ENCODE measurements at regions not wholly inside any gene's neighbourhood (a gene's known extent, or its start where the extent isn't known, plus 50 kb on each side); places are given as distances from the start of the nearest gene placed in this dataset.
"Not testable (repeated sequence)": the region's sequence is repeated elsewhere in the genome, so short reads cannot be mapped to it uniquely, and the experiment has no call there.

DNA sequence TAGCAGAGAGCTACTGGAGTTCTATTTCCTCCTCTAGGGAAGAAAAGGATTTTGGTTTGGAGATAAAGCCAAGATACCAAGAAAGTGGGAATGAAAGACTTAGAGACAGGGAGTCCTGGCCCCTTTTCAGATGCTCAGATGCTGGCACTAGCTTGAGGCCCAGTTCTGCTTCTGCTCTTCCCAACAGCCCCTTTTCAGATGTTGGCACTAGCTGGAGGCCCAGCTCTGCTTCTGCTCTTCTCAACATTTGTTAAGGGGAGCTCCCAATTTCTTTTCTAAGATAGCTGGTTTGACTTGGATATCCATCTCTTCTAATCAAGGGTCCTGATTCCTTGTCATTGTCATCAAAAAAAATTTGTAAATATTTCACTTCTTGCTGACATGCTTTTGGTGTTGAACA lies 874.0 kb upstream of the TPTE start:
- DNase-seq = peak in 1 of 2 donors; percentile 64

DNA sequence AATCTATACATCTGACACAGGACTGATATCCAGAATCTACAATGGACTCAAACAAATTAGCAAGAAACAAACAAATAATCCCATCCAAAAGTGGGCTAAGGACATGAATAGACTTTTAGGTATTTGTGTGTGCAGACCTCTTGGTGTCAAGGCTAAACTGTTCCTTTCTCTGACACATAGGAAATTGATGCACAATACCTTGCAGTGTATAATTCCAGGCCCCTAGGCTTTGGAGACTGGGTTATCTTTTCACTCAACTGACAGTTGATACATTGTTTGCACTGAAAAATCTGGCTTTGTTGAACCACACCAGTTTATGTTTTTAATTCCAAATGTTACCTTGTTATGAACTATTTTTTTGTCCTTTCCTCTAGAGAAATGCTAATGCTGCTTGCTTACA lies 873.1 kb upstream of the TPTE start:
- ATAC-seq (ENCODE audit: low FRiP score); intact Hi-C loops (cut with DNase I): not testable (repeated sequence)

More for the DNA sequence above, 874.0 kb upstream of the TPTE start:
- H3K4me3 ChIP-seq (ENCODE audit: low read length in 2 of 2); ATAC-seq (ENCODE audit: low FRiP score); H3K27me3 ChIP-seq (ENCODE audit: control insufficient read depth in 1 of 2, insufficient read depth in 2 of 2, low read length in 1 of 2); H3K9me3 ChIP-seq (ENCODE audit: control insufficient read depth, low read length); intact Hi-C loops (cut with DNase I); H3K36me3 ChIP-seq (ENCODE audit: control insufficient read depth in 1 of 2, insufficient read depth in 2 of 2, low read length in 1 of 2); H3K27ac ChIP-seq (ENCODE audit: low read depth in 1 of 2, low read length in 2 of 2); H3K4me1 ChIP-seq (ENCODE audit: control insufficient read depth in 1 of 2, insufficient read depth in 2 of 2, low read length in 2 of 2): not testable (repeated sequence)

DNA sequence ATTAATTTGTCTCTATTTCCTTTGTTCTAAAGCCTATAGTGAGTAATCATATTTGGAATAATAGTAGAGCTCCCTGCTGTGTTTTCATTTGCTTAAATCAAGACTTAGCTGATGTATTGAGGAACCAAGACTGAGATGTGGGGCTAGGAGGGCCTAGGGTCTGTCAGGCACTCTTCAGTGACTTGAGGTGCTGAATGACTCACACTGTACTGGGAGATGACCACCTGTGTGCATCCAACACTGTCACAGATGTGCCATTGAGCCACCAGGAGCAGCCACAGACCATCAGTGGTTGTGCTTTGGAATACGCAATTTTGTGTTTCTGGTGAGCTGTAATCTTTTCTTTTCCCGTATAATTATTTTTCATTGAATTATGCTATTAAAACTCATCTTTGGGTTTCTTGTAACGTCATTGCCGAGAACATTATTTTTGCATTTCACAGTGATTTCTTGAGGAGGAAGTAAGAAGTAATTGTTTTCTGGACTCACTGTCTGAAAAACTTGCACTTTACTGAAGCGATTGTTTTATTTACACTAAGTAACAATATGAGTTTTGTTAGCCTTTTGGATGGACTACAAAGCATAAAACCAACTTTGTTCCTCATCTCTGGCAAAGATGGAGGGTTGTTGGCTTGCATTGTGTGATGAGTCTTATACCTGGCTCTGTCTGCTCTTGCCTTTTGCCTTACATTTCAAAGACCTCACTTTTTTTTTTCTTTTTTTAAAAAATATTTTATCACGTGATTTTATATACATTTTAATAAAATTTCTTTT lies 872.2 kb upstream of the TPTE start:
- 57 to 66% methylated on average over 6 of the region's 6 CpGs for WGBS, 2 donors
- H3K27me3 ChIP-seq (ENCODE audit: control insufficient read depth in 1 of 2, insufficient read depth in 2 of 2, low read length in 1 of 2); H3K4me3 ChIP-seq (ENCODE audit: low read length in 2 of 2); H3K9me3 ChIP-seq (ENCODE audit: control insufficient read depth, low read length); DNase-seq; H3K36me3 ChIP-seq (ENCODE audit: control insufficient read depth in 1 of 2, insufficient read depth in 2 of 2, low read length in 1 of 2); intact Hi-C loops (cut with DNase I); H3K27ac ChIP-seq (ENCODE audit: low read depth in 1 of 2, low read length in 2 of 2); H3K4me1 ChIP-seq (ENCODE audit: control insufficient read depth in 1 of 2, insufficient read depth in 2 of 2, low read length in 2 of 2): not testable (repeated sequence)
- peak; percentile 19 for ATAC-seq (ENCODE audit: low FRiP score)

More for the DNA sequence above, 873.1 kb upstream of the TPTE start:
- DNase-seq; H3K27me3 ChIP-seq (ENCODE audit: control insufficient read depth in 1 of 2, insufficient read depth in 2 of 2, low read length in 1 of 2); H3K27ac ChIP-seq (ENCODE audit: low read depth in 1 of 2, low read length in 2 of 2); H3K4me3 ChIP-seq (ENCODE audit: low read length in 2 of 2); H3K4me1 ChIP-seq (ENCODE audit: control insufficient read depth in 1 of 2, insufficient read depth in 2 of 2, low read length in 2 of 2); H3K9me3 ChIP-seq (ENCODE audit: control insufficient read depth, low read length); H3K36me3 ChIP-seq (ENCODE audit: control insufficient read depth in 1 of 2, insufficient read depth in 2 of 2, low read length in 1 of 2): not testable (repeated sequence)

DNA sequence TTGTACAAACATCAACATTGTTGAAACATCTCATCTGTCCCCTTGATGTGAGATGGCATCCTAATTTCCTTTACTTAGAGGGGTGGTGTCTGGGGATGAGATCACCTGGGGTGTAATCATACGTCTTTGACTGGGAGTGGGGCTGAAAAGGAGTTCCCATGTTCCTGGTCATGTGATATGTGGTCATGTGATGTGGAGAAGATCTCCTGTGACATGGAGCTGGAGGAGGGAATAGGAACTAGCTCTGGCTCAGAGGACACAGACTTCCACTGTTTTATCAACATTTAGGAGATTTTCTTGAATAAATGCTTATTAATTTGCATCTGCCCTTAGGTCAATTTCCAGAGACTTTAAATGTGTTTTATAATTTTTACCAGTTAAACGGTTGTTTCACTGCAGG lies 868.6 kb upstream of the TPTE start:
- DNase-seq; H3K4me1 ChIP-seq (ENCODE audit: control insufficient read depth in 1 of 2, insufficient read depth in 2 of 2, low read length in 2 of 2); H3K27me3 ChIP-seq (ENCODE audit: control insufficient read depth in 1 of 2, insufficient read depth in 2 of 2, low read length in 1 of 2); ATAC-seq (ENCODE audit: low FRiP score); H3K36me3 ChIP-seq (ENCODE audit: control insufficient read depth in 1 of 2, insufficient read depth in 2 of 2, low read length in 1 of 2); intact Hi-C loops (cut with DNase I); H3K9me3 ChIP-seq (ENCODE audit: control insufficient read depth, low read length); H3K4me3 ChIP-seq (ENCODE audit: low read length in 2 of 2); H3K27ac ChIP-seq (ENCODE audit: low read depth in 1 of 2, low read length in 2 of 2): not testable (repeated sequence)
- WGBS, 2 donors = 33 to 35% methylated on average over 2 of the region's 2 CpGs

DNA sequence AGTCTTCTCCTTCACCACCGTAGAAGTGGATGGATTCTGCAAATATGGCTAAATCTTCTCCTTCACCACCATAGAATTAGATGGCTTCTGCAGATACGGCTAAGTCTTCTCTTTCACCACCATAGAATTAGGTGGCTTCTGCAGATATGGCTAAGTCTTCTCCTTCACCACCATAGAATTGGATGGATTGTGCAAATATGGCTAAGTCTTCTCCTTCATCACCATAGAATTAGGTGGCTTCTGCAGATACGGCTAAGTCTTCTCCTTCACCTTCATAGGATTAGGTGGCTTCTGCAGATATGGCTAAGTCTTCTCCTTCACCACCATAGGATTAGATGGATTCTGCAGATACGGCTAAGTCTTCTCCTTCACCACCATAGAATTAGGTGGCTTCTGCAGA lies 866.2 kb upstream of the TPTE start:
- H3K27ac ChIP-seq (ENCODE audit: low read depth in 1 of 2, low read length in 2 of 2); H3K9me3 ChIP-seq (ENCODE audit: control insufficient read depth, low read length); DNase-seq; intact Hi-C loops (cut with DNase I); ATAC-seq (ENCODE audit: low FRiP score); H3K27me3 ChIP-seq (ENCODE audit: control insufficient read depth in 1 of 2, insufficient read depth in 2 of 2, low read length in 1 of 2); H3K36me3 ChIP-seq (ENCODE audit: control insufficient read depth in 1 of 2, insufficient read depth in 2 of 2, low read length in 1 of 2); H3K4me3 ChIP-seq (ENCODE audit: low read length in 2 of 2); H3K4me1 ChIP-seq (ENCODE audit: control insufficient read depth in 1 of 2, insufficient read depth in 2 of 2, low read length in 2 of 2): not testable (repeated sequence)
- WGBS, 2 donors = 81 to 85% methylated on average over 4 of the region's 4 CpGs

DNA sequence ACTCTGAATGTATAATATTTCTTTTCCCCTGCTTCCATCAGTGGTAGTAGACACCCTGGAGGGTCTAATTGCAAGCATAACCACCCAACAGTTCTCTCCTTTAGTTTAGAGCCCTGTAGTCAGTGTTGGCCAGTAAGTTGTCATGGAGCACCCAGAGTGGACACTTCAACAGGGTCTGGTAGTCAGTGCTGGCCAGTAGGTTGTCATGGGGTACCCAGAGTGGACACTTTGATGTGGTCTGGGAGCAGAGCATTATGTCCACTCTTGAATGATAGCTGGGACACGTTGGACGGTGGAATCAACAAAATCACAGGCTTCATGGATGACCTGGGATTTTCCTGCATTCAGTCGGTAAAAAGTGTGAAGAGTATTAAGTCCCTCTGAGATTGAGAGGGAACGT lies 864.9 kb upstream of the TPTE start:
- peak; percentile 61 for ATAC-seq (ENCODE audit: low FRiP score)
- DNase-seq; intact Hi-C loops (cut with DNase I): not testable (repeated sequence)

DNA sequence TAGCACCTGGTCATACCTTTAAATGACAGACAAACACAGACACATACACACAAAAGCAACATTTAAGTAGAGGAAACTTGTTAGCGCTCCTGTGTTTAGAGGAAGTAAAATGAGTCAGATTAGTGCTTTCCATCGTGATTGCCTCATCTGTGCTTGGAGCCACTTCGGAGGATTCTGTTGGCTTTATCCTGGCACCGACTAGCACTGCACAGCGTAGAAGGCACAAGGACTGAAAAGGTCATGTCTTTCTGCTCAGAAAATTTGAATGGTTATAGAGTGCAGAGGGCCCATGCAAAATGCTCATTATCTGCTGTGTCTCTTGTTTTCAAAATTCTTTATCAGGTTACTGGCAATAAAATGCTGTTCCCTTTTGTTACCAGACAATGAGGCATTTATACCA lies 863.6 kb upstream of the TPTE start:
- H3K9me3 ChIP-seq (ENCODE audit: control insufficient read depth, low read length); H3K36me3 ChIP-seq (ENCODE audit: control insufficient read depth in 1 of 2, insufficient read depth in 2 of 2, low read length in 1 of 2); DNase-seq; H3K4me3 ChIP-seq (ENCODE audit: low read length in 2 of 2); H3K4me1 ChIP-seq (ENCODE audit: control insufficient read depth in 1 of 2, insufficient read depth in 2 of 2, low read length in 2 of 2); H3K27me3 ChIP-seq (ENCODE audit: control insufficient read depth in 1 of 2, insufficient read depth in 2 of 2, low read length in 1 of 2); H3K27ac ChIP-seq (ENCODE audit: low read depth in 1 of 2, low read length in 2 of 2); intact Hi-C loops (cut with DNase I): not testable (repeated sequence)
- WGBS, 2 donors = 56 to 60% methylated on average over 5 of the region's 5 CpGs
- peak; percentile 26 for ATAC-seq (ENCODE audit: low FRiP score)

More for the DNA sequence above, 864.9 kb upstream of the TPTE start:
- H3K36me3 ChIP-seq (ENCODE audit: control insufficient read depth in 1 of 2, insufficient read depth in 2 of 2, low read length in 1 of 2); H3K9me3 ChIP-seq (ENCODE audit: control insufficient read depth, low read length); H3K27me3 ChIP-seq (ENCODE audit: control insufficient read depth in 1 of 2, insufficient read depth in 2 of 2, low read length in 1 of 2); H3K4me1 ChIP-seq (ENCODE audit: control insufficient read depth in 1 of 2, insufficient read depth in 2 of 2, low read length in 2 of 2); H3K27ac ChIP-seq (ENCODE audit: low read depth in 1 of 2, low read length in 2 of 2); H3K4me3 ChIP-seq (ENCODE audit: low read length in 2 of 2): not testable (repeated sequence)
- WGBS, 2 donors = 61 to 69% methylated on average over 4 of the region's 4 CpGs

DNA sequence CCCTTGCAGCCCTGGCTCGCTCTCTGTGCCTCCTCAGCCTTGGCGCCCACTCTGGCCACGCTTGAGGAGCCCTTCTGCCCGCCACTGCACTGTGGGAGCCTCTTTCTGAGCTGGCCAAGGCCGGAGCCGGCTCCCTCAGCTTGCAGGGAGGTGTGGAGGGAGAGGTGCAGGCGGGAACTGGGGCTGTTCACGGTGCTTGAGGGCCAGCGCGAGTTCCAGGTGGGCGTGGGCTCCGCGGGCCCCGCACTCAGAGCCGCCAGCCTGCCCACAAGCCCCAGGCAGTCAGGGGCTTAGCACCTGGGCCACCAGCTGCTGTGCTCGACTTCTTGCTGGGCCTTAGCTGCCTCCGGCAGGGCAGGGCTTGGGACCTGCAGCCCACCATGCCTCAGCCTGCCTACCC lies 861.5 kb upstream of the TPTE start:
- H3K4me1 ChIP-seq (ENCODE audit: control insufficient read depth in 1 of 2, insufficient read depth in 2 of 2, low read length in 2 of 2); ATAC-seq (ENCODE audit: low FRiP score); H3K9me3 ChIP-seq (ENCODE audit: control insufficient read depth, low read length); DNase-seq; H3K27me3 ChIP-seq (ENCODE audit: control insufficient read depth in 1 of 2, insufficient read depth in 2 of 2, low read length in 1 of 2); H3K4me3 ChIP-seq (ENCODE audit: low read length in 2 of 2); H3K27ac ChIP-seq (ENCODE audit: low read depth in 1 of 2, low read length in 2 of 2); intact Hi-C loops (cut with DNase I); H3K36me3 ChIP-seq (ENCODE audit: control insufficient read depth in 1 of 2, insufficient read depth in 2 of 2, low read length in 1 of 2): not testable (repeated sequence)
- WGBS, 2 donors = 57 to 77% methylated on average over 8 to 12 of the region's 17 CpGs

DNA sequence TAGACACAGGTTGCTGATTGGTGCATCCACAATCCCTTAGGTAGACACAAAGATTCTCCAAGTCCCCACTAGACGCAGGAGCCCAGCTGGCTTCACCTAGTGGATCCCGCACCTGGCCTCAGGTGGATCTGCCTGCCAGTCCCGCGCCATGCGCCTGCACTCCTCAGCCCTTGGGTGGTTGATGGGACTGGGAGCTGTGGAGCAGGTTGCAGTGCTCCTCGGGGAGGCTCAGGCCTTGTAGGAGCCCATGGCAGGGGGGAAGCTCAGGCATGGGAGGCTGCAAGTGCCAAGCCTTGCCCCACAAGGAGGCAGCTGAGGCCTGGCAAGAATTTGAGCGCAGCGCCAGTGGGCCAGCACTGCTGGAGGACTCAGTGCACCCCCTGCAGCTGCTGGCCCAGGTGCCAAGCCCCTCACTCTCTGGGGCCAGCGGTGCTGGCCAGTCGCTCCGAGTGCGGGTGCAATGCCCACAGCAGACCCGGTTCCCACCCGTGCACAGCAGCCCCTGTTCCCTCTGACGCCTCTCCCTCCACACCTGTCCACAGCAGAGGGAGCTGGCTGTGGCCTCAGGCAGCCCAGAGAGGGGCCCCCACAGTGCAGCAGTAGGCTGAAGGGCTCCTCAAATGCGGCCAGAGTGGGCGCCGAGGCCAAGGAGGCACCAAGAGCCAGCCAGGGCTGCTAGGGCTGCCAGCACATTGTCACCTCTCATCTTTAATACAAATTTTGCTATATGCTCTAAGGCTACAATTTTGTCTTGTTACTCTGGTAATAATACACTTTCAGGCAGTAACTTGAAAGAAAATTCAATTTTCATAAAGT lies 857.3 kb upstream of the TPTE start:
- H3K4me1 ChIP-seq (ENCODE audit: control insufficient read depth in 1 of 2, insufficient read depth in 2 of 2, low read length in 2 of 2); H3K4me3 ChIP-seq (ENCODE audit: low read length in 2 of 2); DNase-seq; intact Hi-C loops (cut with DNase I); H3K36me3 ChIP-seq (ENCODE audit: control insufficient read depth in 1 of 2, insufficient read depth in 2 of 2, low read length in 1 of 2); H3K27ac ChIP-seq (ENCODE audit: low read depth in 1 of 2, low read length in 2 of 2); H3K27me3 ChIP-seq (ENCODE audit: control insufficient read depth in 1 of 2, insufficient read depth in 2 of 2, low read length in 1 of 2); H3K9me3 ChIP-seq (ENCODE audit: control insufficient read depth, low read length): not testable (repeated sequence)
- ATAC-seq (ENCODE audit: low FRiP score) = peak; percentile 50
- 84 to 85% methylated on average over 8 to 14 of the region's 18 CpGs for WGBS, 2 donors

Measured in aorta (tissue), 5 donors.